RWPE1 (cell line): ENCODE measurements at regions not wholly inside any gene's neighbourhood (a gene's known extent, or its start where the extent isn't known, plus 50 kb on each side); places are given as distances from the start of the nearest gene placed in this dataset.

Experiments used
- CTCF ChIA-PET: fragments of 350-600 bp; sonication (Branson Sonifier 250); formaldehyde crosslinking; extraction: SDS; loops from one replicate; lab custom pipeline; 2021; lab: Yijun Ruan, JAX
- POLR2A ChIA-PET: fragments of 400-600 bp; formaldehyde crosslinking; extraction: SDS; loops from one replicate; lab custom pipeline; 2020; ENCODE audit warnings: antibody characterized with exemption; ENCODE audit not compliant: low non-redundant PET; lab: Yijun Ruan, JAX
- DNase-seq: peaks from one replicate; pipeline ENCODE4 v3.0.0; 2012; ENCODE audit warnings: low spot score
- H3K27ac ChIP-seq: fragments of 450-650 bp; 2 replicates; pipeline ENCODE4 v1.5.1; 2017
- TF ChIP-seq, protein P1 (sequence below): fragments of 450-650 bp; conservative IDR thresholded peaks from 2 replicates; pipeline ENCODE4 v1.5.1; 2017; ENCODE audit warnings: low read depth, mild to moderate bottlenecking

DNA sequence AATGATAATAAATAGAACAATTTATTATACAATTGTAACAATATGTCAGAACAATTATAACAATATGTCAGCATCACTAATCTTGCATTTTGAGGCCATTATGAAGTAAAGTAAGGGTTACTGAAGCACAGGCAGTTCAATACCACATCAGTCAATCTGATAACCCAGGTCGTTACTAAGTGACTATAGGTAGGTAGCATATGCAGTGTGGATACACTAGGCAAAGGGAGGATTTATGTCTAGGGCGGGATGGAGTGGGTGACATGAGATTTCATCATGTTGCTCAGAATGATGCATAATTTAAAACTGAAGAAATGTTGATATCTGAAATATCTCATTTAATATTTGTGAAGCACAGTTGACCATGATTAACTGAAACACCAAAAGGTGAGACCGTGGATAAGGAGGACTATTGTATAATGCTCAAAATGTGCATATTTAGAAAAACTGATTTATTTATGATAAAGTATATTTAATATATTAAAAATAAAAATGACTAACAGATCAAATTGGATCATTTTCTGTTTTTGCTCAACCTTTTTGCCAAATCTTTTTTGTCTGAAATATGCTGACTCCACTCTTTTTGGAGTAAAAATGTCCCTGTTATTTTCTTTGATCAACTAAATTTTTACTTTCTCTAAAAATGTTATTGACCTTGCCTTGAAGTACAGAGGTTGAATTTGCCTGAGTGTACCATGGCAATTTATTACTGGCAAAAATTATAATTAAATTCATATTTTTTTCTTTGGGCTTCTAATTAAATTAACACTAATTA lies 1189.4 kb upstream of the USP15 start:
- ChIA-PET CTCF (no interaction called here), POLR2A (no interaction called here)
- H3K27ac ChIP-seq: no peak overlapping the region
- no peak for DNase-seq
- TF ChIP-seq, protein P1, sequence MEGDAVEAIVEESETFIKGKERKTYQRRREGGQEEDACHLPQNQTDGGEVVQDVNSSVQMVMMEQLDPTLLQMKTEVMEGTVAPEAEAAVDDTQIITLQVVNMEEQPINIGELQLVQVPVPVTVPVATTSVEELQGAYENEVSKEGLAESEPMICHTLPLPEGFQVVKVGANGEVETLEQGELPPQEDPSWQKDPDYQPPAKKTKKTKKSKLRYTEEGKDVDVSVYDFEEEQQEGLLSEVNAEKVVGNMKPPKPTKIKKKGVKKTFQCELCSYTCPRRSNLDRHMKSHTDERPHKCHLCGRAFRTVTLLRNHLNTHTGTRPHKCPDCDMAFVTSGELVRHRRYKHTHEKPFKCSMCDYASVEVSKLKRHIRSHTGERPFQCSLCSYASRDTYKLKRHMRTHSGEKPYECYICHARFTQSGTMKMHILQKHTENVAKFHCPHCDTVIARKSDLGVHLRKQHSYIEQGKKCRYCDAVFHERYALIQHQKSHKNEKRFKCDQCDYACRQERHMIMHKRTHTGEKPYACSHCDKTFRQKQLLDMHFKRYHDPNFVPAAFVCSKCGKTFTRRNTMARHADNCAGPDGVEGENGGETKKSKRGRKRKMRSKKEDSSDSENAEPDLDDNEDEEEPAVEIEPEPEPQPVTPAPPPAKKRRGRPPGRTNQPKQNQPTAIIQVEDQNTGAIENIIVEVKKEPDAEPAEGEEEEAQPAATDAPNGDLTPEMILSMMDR: no peak

DNA sequence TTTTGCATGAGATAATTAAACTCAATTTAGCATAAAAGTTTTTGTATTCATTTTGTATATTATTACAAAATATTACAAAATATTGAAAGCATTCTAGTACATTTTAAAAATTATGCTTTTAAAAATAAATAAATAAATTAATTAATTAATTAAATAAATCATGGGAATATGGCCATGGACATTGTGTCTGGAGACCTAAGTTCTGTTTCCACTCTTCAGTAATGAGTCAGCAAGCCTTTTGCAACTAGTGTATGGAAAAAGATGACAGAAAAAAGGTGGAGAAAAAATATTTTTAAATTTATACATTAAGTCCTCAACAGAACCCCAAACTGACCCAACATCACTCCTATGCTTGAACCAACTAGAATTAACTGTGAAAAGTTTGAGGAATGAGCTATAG lies 1187.5 kb upstream of the USP15 start:
- TF ChIP-seq, protein P1: no peak
- CTCF ChIA-PET: no interaction called here

DNA sequence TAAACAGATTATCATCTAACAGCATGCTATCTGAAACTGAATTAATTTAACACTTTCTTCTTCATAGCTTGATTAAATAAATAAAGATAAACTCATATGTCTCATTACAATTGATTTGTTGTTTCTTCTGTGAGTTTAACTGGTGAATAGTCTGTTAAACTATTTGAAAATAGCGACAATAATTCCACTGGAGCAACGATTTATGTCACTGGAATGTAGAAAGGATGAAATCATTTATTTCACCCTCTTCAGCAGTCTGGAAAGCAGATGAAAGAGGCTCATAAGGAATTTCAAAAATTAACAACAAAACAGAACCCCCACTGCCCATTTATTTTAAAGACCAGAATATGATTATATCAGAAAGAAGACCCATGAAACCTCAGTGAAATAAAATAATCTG lies 1165.1 kb upstream of the USP15 start:
- ChIA-PET CTCF (no interaction called here), POLR2A (no interaction called here)
- DNase-seq: no peak
- TF ChIP-seq, protein P1: no peak
- no peak overlapping the region for H3K27ac ChIP-seq

More for the DNA sequence above, 1187.5 kb upstream of the USP15 start:
- DNase-seq: no peak
- POLR2A ChIA-PET: no interaction called here
- H3K27ac ChIP-seq: no peak overlapping the region

DNA sequence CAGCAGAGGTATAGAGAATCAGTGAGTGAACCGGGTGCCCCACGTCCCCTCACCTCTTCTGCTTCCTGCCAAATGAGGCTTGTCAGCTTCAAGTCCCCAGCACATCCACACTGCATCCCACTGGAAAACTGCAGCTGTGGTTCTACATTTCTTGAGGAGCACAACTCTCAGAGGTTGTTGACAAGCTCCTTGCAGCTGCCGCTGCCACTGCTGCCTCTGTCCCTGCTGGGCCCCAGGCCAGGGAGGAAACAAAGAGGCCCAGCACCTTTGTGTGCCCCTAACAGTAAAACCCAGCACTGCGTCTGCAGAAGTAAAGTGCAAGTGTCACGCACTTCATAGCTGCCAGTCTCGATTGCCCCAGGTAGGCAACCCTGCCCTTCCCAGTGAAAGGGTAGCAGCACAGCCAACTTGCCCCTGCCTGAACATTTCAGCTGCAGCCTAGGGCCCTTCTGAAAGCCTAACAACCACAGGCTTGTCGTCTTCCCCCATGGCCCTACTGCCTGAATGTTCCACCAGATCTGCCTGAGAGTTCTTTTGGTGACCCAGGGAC lies 1162.1 kb upstream of the USP15 start:
- ChIA-PET POLR2A (no interaction called here), CTCF (no interaction called here)

DNA sequence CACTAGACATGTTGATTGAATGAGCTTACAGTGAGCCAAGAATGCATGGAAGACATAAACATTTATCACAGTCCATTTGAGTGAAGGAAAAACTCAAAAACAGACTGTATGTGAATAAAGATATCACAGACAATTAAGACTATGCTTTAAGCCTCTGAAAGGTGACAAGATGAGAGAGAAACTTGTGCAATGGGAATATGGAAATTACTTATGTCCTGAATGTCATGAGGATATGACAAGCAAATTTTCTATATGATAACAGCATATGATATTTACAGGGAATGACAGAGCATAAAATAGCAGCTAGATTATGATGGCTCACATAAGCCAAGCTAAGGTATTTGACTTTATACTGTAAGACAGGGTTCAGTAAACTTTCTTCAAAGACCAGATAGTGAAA lies 1153.1 kb upstream of the USP15 start:
- no peak overlapping the region for H3K27ac ChIP-seq
- ChIA-PET CTCF (no interaction called here), POLR2A (no interaction called here)
- TF ChIP-seq, protein P1: no peak
- no peak for DNase-seq

More for the DNA sequence above, 1162.1 kb upstream of the USP15 start:
- no peak overlapping the region for H3K27ac ChIP-seq
- TF ChIP-seq, protein P1: no peak
- no peak for DNase-seq

DNA sequence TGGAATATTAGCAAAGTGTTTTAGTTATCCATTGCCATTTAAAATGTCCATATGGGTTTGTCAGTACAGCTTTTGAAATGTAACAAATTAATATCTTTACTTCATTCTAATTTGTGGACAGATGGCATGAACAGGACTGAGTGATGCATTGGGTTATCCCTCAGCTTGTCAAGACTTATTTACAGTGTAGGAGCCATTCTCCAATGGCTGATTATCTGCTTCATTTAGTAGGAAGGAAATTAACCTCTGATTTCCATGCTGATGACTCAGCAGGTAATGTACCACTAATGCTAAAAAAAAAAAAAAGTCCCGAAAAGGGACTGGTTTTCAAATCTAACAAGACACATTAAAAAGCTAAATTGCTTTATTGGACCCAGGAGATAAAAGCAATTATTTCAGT lies 1149.0 kb upstream of the USP15 start:
- H3K27ac ChIP-seq: no peak overlapping the region
- POLR2A ChIA-PET: interaction anchor here (0.6 kb wide), 1 partner anchor 79 kb away, joined by 3 read pairs; no protein-coding TSS in a partner anchor
- TF ChIP-seq, protein P1: no peak
- CTCF ChIA-PET: interaction anchor here (0.6 kb wide), 1 partner anchor 723 kb away, joined by 3 read pairs; no protein-coding TSS in a partner anchor
- no peak for DNase-seq
